Thyroid gland (tissue), 4 donors: ENCODE measurements at regions not wholly inside any gene's neighbourhood (a gene's known extent, or its start where the extent isn't known, plus 50 kb on each side); places are given as distances from the start of the nearest gene placed in this dataset.

Experiments used
- DNase-seq, 2 donors: peaks; one replicate each; pipeline ENCODE4 v3.0.0-alpha.2; 2019
- H3K27ac ChIP-seq, 3 donors: fragments of 200-600 bp; sonication (generic); 1 replicate in 2 of 3; 2 replicates in 1 of 3; pipeline ENCODE4 v1.5.1; 2016 to 2019; ENCODE audit warnings: mild to moderate bottlenecking in 1 of 3, moderate library complexity in 1 of 3
- H3K27me3 ChIP-seq: fragments of 200-600 bp; sonication (generic); one replicate; pipeline ENCODE4 v1.5.1; 2019
- H3K36me3 ChIP-seq, 2 donors: fragments of 200-600 bp; sonication (generic); one replicate each; pipeline ENCODE4 v1.5.1; 2016 to 2019
- H3K4me1 ChIP-seq, 2 donors: fragments of 200-600 bp; sonication (generic); one replicate each; pipeline ENCODE4 v1.5.1; 2017 to 2019
- H3K4me3 ChIP-seq, 3 donors: fragments of 200-600 bp; sonication (generic); replicated peaks in 1 of 3; 1 replicate in 2 of 3; 2 replicates in 1 of 3; pipeline ENCODE4 v1.5.1; 2016; ENCODE audit warnings: mild to moderate bottlenecking in 1 of 3
- H3K9me3 ChIP-seq: fragments of 200-600 bp; sonication (generic); one replicate; pipeline ENCODE4 v1.5.1; 2017
- POLR2A ChIP-seq, 2 donors: fragments of 450-650 bp; IDR thresholded peaks; one replicate each; pipeline ENCODE4 v1.6.1; 2017; ENCODE audit warnings: antibody characterized with exemption in 2 of 2, mild to moderate bottlenecking in 2 of 2, moderate library complexity in 1 of 2
- WGBS, 2 donors: methylation state at CpG; one replicate each; pipeline ENCODE4 v1.1.5; 2017; 5-methylcytosine and 5-hydroxymethylcytosine counted together
- intact Hi-C: fragments of 100-400 bp; cut with DNase I; formaldehyde crosslinking; loops from one replicate; pipeline ENCODE4 v1.15.1; 2023
- TF ChIP-seq, protein P1 (sequence below), 6 experiments: fragments of 200-600 bp in 3 of 6; fragments of 450-650 bp in 3 of 6; sonication (generic) in 3 of 6; IDR thresholded peaks; one replicate each; pipeline ENCODE4 v1.5.1; 2016 to 2019; ENCODE audit warnings: antibody characterized with exemption in 6 of 6, mild to moderate bottlenecking in 2 of 6, inconsistent platforms in 1 of 6, moderate library complexity in 1 of 6

DNA sequence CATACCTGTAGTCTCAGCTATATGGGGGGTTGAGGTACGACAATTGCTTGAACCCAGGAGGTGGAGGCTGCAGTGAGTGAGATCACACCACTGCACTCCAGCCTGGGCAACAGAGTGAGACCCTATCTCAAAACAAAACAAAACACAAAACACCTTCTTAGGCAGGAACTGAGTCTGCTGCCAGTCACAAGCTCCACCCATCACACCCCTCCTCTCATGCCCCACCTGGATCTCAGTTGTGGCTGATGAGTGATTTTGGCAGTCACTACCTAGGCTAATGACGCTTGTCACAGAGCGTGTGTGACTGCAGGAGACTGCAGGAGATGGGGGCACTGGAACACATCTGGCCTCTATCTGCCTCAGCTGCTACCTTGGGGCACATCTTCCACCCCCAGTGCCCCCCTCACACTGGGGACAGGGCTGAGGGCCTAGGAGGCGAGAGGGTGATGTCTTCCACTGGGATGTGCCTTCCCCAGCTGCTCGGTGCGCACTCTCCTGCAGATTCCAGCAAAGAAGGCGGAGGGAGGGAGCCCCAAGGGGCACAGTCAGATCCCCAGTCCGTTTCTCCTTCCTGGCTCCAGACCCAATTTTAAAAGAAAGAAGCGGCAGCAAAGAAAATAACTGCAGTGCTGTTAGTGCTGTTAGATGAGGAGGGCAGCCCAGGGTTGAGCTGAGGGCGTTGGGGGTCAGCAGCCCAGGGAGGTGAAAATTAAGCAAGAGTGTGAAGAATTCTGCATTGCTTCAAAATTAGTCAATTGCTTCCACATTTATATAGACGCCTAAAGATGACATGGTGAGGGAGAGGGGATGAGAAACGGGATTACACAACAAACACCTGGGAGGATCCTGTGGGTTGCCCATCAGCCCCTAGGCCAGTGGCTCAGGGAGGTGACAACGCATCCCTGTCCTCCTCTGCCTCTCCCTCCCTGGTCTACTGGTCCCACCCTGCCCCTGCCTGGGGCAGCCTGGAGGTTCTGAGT lies 143.6 kb upstream of the HAAO start:
- Histone ChIP-seq H3K4me1 (peaks cover 41 to 63% of the 10 kb centered on the region in 2 donors), H3K36me3 (no peaks in the 10 kb centered on the region), H3K27ac (peak overlapping the region in 2 of 3 donors; percentile 19 to 58), H3K9me3 (no peaks in the 10 kb centered on the region), H3K4me3 (no peak overlapping the region), H3K27me3 (no peaks in the 10 kb centered on the region)
- DNase-seq: peak in 1 of 2 donors; percentile 44
- intact Hi-C loops: loop anchor here (10.0 kb wide), 1 partner anchor 71 kb away; no protein-coding TSS in a partner anchor
- no peak for TF ChIP-seq POLR2A (IDR thresholded peaks at IDR 0.05)
- TF ChIP-seq, protein P1, sequence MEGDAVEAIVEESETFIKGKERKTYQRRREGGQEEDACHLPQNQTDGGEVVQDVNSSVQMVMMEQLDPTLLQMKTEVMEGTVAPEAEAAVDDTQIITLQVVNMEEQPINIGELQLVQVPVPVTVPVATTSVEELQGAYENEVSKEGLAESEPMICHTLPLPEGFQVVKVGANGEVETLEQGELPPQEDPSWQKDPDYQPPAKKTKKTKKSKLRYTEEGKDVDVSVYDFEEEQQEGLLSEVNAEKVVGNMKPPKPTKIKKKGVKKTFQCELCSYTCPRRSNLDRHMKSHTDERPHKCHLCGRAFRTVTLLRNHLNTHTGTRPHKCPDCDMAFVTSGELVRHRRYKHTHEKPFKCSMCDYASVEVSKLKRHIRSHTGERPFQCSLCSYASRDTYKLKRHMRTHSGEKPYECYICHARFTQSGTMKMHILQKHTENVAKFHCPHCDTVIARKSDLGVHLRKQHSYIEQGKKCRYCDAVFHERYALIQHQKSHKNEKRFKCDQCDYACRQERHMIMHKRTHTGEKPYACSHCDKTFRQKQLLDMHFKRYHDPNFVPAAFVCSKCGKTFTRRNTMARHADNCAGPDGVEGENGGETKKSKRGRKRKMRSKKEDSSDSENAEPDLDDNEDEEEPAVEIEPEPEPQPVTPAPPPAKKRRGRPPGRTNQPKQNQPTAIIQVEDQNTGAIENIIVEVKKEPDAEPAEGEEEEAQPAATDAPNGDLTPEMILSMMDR (IDR thresholded peaks at IDR 0.05): no peak
- WGBS, 2 donors: 73 to 76% methylated on average over 10 to 13 of the region's 13 CpGs

DNA sequence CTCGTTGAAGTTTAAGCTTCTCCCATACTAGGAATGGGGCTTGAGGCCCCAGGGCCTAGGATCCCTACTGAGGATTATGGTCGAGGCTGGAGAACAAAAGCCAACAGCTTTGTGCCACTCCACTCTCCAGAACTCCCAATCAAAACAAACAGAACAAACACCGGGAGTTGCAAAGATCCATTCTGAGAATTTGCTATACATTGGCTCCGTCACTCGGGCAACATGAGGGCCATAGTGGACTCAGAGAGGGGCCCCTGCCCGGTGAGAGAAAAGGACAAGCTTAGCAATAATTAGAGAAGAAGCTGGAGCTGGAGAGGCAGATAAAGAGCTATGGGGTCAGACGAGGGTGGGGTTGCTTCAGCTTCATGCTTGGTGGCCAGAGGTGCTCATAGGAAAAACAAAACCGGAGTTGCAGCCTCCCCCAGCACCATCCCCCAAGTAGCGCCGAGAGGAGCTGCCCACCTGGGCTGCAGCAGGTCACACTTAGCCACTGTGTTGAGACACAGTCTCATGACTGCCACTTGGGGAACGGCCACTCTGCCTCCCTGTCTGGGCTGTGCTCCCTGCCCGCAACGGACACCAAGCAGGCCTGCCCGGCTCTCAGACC lies 142.3 kb upstream of the HAAO start:
- WGBS, 2 donors: 42 to 50% methylated on average over 14 of the region's 14 CpGs
- intact Hi-C loops: loop anchor here (10.0 kb wide), 1 partner anchor 70 kb away; no protein-coding TSS in a partner anchor
- H3K4me1 ChIP-seq: peaks cover 49 to 72% of the 10 kb centered on the region in 2 donors

DNA sequence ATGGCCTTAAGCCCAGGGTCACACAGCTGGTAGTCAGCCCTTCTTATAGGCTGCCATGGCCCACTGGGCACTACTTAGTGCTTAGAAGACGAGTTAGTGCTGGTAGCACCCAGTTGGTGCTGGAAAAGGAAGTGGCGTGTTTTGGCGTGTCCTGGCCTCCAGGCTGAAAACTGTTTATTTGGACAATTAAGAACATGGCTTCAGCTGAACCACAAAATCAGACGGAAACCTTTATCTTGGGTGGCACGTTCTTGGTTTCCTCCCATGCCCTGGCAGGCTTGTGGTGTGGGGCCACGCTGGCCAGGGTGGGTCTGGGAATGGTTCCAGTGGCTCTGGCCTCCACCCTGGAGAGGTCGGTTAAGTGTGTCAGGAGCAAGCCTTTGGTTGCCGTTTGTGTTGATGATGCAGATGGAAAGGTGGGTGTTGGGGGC lies 141.5 kb upstream of the HAAO start:
- 51 to 61% methylated on average over 8 of the region's 8 CpGs for WGBS, 2 donors

More for the DNA sequence above, 142.3 kb upstream of the HAAO start:
- Histone ChIP-seq H3K36me3 (no peaks in the 10 kb centered on the region), H3K27ac (peak overlapping the region in 2 of 3 donors; percentile 19 to 35), H3K4me3 (no peak overlapping the region), H3K27me3 (no peaks in the 10 kb centered on the region), H3K9me3 (no peaks in the 10 kb centered on the region)
- DNase-seq: peak; percentile 73 to 76
- TF ChIP-seq, protein P1 (IDR thresholded peaks at IDR 0.05): no peak
- no peak for TF ChIP-seq POLR2A (IDR thresholded peaks at IDR 0.05)

DNA sequence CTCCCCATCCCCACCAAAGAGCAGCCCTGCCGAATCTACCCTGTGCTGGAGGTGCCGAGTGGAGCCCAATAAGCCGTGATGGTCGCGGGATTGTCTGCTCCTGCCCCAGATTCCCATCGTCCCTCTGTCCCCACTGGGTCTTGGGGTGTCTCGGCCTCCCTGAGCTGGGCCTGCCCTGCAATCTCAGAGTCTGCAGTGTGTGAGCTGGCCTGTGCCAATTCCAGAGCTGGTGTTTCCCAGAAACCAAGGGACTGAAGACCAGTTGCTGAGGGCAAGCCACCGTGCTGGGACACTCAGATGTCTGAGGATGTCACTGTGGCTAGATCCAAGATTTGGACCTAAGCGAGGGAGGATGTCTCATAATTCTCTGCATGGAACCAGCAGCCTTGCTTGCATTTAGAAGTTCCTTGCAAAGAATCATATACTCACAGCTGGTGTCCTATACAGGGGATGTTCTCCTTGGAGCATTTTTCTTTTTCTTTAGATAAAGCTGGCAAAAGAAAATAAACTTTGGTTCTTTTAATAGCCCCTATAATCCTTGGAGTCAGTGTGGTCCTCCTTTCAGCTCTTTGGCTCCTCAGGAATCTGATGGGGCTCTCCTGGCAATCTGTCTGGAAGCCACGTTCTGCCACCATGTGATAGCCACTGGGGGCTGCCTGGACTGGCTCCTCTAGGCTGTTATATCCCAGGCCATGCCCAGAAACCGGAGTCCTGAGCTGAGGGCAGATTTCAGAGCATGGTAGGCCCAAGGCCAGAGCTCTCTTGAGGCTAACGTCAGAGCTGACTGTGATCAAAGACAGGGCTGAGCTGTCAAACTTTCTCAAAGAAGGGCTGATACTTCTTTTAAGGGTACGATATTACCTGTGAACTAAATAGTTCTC lies 140.1 kb upstream of the HAAO start:
- H3K4me3 ChIP-seq: no peak overlapping the region
- DNase-seq: no peak
- intact Hi-C loops: loop anchor here (10.0 kb wide), 1 partner anchor 68 kb away; no protein-coding TSS in a partner anchor
- H3K27ac ChIP-seq: peak overlapping the region in 2 of 3 donors; percentile 9 to 44
- no peaks in the 10 kb centered on the region for H3K36me3 ChIP-seq
- peaks cover 62 to 91% of the 10 kb centered on the region in 2 donors for H3K4me1 ChIP-seq
- no peaks in the 10 kb centered on the region for H3K9me3 ChIP-seq
- TF ChIP-seq, protein P1 (IDR thresholded peaks at IDR 0.05): no peak
- 73 to 83% methylated on average over 6 to 11 of the region's 13 CpGs for WGBS, 2 donors
- H3K27me3 ChIP-seq: no peaks in the 10 kb centered on the region

More for the DNA sequence above, 141.5 kb upstream of the HAAO start:
- no peaks in the 10 kb centered on the region for H3K27me3 ChIP-seq
- TF ChIP-seq POLR2A (IDR thresholded peaks at IDR 0.05): no peak
- TF ChIP-seq, protein P1 (IDR thresholded peaks at IDR 0.05): no peak
- intact Hi-C loops: loop anchor here (10.0 kb wide), 1 partner anchor 69 kb away; no protein-coding TSS in a partner anchor
- peaks cover 56 to 80% of the 10 kb centered on the region in 2 donors for H3K4me1 ChIP-seq
- peak overlapping the region in 2 of 3 donors; percentile 19 to 35 for H3K27ac ChIP-seq
- H3K9me3 ChIP-seq: no peaks in the 10 kb centered on the region
- H3K36me3 ChIP-seq: no peaks in the 10 kb centered on the region
- H3K4me3 ChIP-seq: no peak overlapping the region
- no peak for DNase-seq
